Dedifferentiated amniotic fluid mesenchymal stem cell (primary cell): ENCODE measurements at regions not wholly inside any gene's neighbourhood (a gene's known extent, or its start where the extent isn't known, plus 50 kb on each side); places are given as distances from the start of the nearest gene placed in this dataset.

Experiments
- DNase-seq: peaks from one replicate; pipeline ENCODE4 v3.0.0-alpha.2; 2016; ENCODE audit errors: extremely low spot score

GRCh38 chr3:189117087-189117486 lies 54.7 kb upstream of the TPRG1 start:
- DNase-seq = no peak

- DNase-seq = no peak
Measured at GRCh38 chr3:189118896-189119295, 52.9 kb upstream of the TPRG1 start.

- no peak for DNase-seq
Measured at GRCh38 chr3:189119950-189120349, 51.8 kb upstream of the TPRG1 start.

GRCh38 chr3:189121092-189121491 lies 50.7 kb upstream of the TPRG1 start:
- no peak for DNase-seq
